Activated CD4-positive, alpha-beta T cell treated with anti-CD3 and anti-CD28 coated beads for 24 hours (primary cell): ENCODE measurements at regions not wholly inside any gene's neighbourhood (a gene's known extent, or its start where the extent isn't known, plus 50 kb on each side); places are given as distances from the start of the nearest gene placed in this dataset.
"Not testable (repeated sequence)": the region's sequence is repeated elsewhere in the genome, so short reads cannot be mapped to it uniquely, and the experiment has no call there.

Experiments
- DNase-seq, 2 donors: peaks; one replicate each; pipeline ENCODE4 v3.0.0-alpha.2; 2020; ENCODE audit warnings: low read depth in 2 of 2

DNA sequence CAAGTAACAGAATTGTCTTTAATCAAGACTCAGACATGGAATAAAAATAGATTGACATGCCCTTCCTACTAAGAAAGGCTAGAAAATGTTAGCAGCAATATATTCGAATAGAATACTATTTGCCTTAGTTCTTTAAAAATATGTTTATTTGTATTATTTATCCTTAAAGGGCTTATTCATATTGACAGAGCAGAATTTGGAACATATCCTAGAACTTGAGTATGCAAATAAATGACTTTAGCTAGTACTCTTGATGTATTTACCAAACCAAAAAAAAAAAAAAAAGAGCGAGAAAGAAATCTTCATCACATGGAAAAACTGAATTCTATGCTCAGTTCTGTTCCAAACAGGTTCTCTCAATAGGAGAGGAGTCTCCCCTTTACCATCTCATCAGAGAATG, 68.9 kb upstream of the PPARGC1A start:
- no peak for DNase-seq

DNA sequence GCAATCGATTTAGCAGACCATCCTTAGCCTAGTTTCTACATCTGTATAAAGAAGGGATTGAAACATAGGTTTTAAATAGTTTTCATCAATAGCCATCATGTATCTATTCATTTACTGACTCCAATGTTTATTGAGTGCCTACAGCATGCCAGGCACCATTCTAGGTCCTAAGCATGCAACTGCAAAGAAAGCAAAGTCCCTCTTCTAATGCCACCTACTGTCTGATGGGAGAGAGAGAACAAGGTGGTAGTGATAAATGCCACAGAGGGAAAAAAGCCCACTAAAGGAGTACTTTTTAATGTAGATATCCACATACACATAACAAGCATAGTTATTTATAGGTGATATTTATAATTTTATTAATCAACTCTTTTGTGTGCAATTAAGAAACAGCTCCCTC, 67.6 kb upstream of the PPARGC1A start:
- no peak for DNase-seq

DNA sequence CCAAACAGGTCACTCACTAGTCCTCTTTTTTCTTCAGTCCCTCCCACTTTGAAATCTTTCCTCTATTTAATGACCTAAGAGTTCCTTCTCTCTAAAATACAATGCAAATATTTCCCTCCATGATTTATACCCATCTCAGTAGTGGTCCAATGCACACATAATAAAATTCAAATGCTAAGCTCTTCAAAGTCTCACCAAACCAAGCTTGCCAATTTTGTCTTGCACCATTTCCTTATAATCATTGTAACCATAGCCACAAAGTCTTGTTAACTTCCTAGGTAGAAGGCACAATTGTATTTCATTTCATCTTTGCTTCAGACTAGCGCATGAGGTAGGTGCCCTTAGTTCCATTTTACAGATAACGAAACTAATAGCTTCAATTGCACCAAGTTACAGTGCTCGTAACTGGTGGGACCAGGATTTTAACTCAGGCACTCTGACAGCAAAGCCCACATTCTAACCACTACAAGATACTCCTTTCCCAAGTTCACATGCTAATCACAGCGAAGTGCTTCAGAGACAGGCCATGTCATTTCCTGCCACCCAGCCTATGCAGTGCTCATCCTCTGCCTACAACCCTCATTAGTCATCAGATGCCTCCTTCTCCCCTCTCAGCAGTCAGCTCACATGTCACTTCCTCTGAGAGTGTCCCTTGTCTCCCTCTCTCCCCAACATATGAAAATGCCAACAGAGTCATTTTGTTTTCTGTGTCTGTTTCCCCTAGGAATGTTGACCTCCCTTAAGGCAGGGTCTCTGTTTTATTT, 66.9 kb upstream of the PPARGC1A start:
- DNase-seq, result no peak

GRCh38 chr4:23952258-23952657, 62.4 kb upstream of the PPARGC1A start:
- no peak for DNase-seq

- no peak for DNase-seq
These were observed 58.0 kb upstream of the PPARGC1A start for GRCh38 chr4:23947826-23948225.

- no peak for DNase-seq
These were observed 56.5 kb upstream of the PPARGC1A start for GRCh38 chr4:23946299-23946698.

GRCh38 chr4:23945451-23946017, 55.7 kb upstream of the PPARGC1A start:
- no peak for DNase-seq

- DNase-seq, result not testable (repeated sequence)
These were observed 54.7 kb upstream of the PPARGC1A start for GRCh38 chr4:23944556-23944955.

DNA sequence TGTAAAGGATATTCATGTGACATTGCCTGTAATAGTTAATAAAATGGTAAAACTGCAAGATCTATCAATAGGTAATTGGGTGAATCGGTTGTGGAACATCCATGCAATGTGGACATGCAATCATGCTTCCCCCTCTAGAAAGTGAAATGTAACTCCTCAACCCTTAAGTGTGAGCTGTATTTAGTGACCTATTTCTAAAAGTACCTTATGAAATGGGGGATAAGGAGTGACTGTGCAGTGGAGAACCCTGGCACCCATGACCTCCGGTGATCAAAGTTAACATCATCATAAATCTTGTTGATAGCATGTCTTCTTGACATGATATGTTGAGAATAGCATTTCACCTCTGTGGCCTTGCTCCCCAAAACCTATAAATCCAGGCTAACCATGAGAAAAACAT, 53.6 kb upstream of the PPARGC1A start:
- DNase-seq, result no peak

DNA sequence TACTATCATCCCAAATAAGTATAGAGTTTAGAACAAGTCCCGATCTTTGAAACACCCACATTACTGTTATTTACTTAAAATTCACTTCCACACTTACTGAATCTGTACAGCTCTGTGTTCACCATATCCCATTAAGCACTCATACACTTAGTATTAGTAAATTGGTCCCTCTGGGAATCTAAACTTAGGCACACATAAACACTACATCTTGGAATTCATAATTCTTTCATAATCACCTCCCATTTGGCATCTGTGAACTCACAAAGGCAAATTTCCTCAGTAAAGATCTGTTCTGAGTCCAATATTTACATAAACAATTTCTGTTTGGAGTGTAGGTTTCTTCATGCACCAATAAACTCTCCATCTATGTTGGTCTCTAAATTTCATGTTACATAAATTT, 52.6 kb upstream of the PPARGC1A start:
- DNase-seq, result no peak
